Right atrium auricular region (tissue), 2 donors: ENCODE measurements at regions not wholly inside any gene's neighbourhood (a gene's known extent, or its start where the extent isn't known, plus 50 kb on each side); places are given as distances from the start of the nearest gene placed in this dataset.

Experiments used
- DNase-seq: peaks from one replicate; pipeline ENCODE4 v3.0.0-alpha.2; 2019; ENCODE audit warnings: low spot score
- H3K27ac ChIP-seq, 2 donors: fragments of 200-600 bp; sonication (generic); 1 replicate in 1 of 2; 2 replicates in 1 of 2; pipeline ENCODE4 v1.5.1; 2016 to 2019
- H3K27me3 ChIP-seq, 2 donors: fragments of 200-600 bp; sonication (generic); one replicate each; pipeline versions ENCODE4 v1.5.1 to v1.6.0; 2017 to 2019
- H3K36me3 ChIP-seq: fragments of 200-600 bp; sonication (generic); one replicate; pipeline ENCODE4 v1.5.1; 2016
- H3K4me1 ChIP-seq, 2 donors: fragments of 200-600 bp; sonication (generic); one replicate each; pipeline versions ENCODE4 v1.5.1 to v1.6.0; 2017 to 2019
- H3K4me3 ChIP-seq, 2 donors: fragments of 200-600 bp; sonication (generic); 1 replicate in 1 of 2; 2 replicates in 1 of 2; pipeline ENCODE4 v1.5.1; 2017 to 2019; ENCODE audit warnings: mild to moderate bottlenecking in 1 of 2, moderate library complexity in 1 of 2
- H3K9me3 ChIP-seq, 2 donors: fragments of 200-600 bp; sonication (generic); one replicate each; pipeline ENCODE4 v1.5.1; 2019
- CTCF ChIP-seq, 2 donors: fragments of 200-600 bp; sonication (generic); IDR thresholded peaks; one replicate each; pipeline ENCODE4 v1.5.1; 2019; ENCODE audit warnings: antibody characterized with exemption in 2 of 2

DNA sequence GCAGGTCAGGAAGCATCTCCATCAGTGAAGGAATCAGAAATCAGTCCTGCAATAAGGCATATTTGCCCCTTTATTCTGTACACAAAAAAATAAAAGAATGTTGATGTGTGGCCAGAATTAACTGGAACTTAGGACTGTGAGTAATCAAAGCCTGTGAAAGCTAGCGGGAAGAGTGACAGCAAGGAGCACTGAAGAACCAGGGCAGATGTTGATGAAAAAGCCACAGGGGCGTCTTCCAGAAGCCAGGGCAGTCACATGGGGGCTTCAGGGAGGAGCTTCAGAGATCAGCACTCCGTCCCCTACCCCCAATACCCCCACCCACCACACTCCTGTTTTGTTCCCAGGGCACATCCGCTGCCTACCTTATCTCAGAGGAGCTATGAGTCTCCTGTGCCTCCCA, 502.8 kb downstream of the AJAP1 start:
- no peak overlapping the region for H3K27ac ChIP-seq
- TF ChIP-seq CTCF (IDR thresholded peaks at IDR 0.05): no peak

DNA sequence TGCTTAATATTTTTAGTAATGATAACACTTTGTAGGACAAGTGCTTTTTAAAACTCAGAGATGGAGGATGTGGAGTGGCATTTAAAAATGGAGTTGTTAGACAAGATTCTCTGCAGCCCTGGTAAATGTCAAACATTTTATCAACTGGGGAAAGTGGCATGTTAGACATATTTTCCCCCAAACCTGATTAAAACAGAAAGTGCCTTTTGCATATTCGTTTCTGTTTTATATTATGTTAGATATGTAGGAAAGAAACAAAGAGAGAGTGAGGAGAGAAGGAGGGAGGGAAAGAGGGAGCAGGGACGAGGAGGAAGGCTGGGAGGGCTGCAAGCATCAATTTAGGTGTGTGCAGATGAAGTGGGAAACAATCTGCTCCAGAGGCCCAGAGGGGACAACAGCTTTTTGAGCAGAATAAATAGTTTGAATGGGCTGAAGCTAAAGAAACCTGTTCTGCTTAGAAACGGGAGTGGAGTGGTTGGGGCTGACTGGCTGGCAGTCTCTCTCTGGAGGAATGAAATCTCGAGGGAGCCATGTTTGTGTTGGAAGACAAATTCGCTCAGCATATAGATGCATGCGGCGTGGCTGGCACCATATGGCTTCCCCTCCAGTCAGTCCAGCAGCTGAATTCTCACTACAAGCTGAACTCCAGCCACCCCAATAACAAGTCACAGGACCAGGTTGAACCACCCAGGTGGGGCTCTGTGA, 502.2 kb downstream of the AJAP1 start:
- Histone ChIP-seq H3K27me3 (no peaks in the 10 kb centered on the region), H3K36me3 (no peaks in the 10 kb centered on the region), H3K4me3 (no peak overlapping the region), H3K9me3 (no peaks in the 10 kb centered on the region), H3K27ac (no peak overlapping the region), H3K4me1 (no peaks in the 10 kb centered on the region)
- DNase-seq: no peak
- no peak for TF ChIP-seq CTCF (IDR thresholded peaks at IDR 0.05)

More for the DNA sequence above, 502.8 kb downstream of the AJAP1 start:
- H3K36me3 ChIP-seq: no peaks in the 10 kb centered on the region
- DNase-seq: no peak
- H3K27me3 ChIP-seq: no peaks in the 10 kb centered on the region
- H3K4me1 ChIP-seq: no peaks in the 10 kb centered on the region
- H3K4me3 ChIP-seq: no peak overlapping the region
- no peaks in the 10 kb centered on the region for H3K9me3 ChIP-seq

DNA sequence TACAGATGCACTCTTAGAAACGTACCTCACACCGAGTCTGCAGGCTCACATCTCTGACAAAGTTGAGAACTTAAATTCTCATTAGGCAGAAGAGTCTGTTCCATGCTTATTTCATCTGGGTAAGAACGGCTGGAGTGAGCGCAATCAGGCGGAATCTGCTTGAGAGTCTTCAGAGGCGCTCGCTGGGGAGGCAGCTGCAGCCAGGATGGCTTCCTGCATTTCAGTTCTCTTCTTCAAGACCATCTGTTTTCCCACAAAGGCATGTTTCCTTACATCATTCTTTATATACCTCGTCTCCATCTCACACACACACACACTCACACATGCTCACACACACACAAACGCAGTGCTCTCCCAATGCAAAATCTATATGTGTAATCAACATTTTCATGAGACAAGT, 497.1 kb downstream of the AJAP1 start:
- Histone ChIP-seq H3K9me3 (no peaks in the 10 kb centered on the region), H3K27me3 (no peaks in the 10 kb centered on the region), H3K27ac (no peak overlapping the region), H3K36me3 (no peaks in the 10 kb centered on the region), H3K4me1 (no peaks in the 10 kb centered on the region), H3K4me3 (no peak overlapping the region)
- no peak for DNase-seq
- TF ChIP-seq CTCF (IDR thresholded peaks at IDR 0.05): no peak

GRCh38 chr1:5150191-5150590, 495.8 kb downstream of the AJAP1 start:
- no peak overlapping the region for H3K4me3 ChIP-seq
- TF ChIP-seq CTCF (IDR thresholded peaks at IDR 0.05): no peak
- no peaks in the 10 kb centered on the region for H3K4me1 ChIP-seq
- no peak overlapping the region for H3K27ac ChIP-seq
- no peak for DNase-seq
- no peaks in the 10 kb centered on the region for H3K36me3 ChIP-seq
- no peaks in the 10 kb centered on the region for H3K9me3 ChIP-seq
- no peaks in the 10 kb centered on the region for H3K27me3 ChIP-seq

GRCh38 chr1:5147806-5148205, 493.4 kb downstream of the AJAP1 start:
- H3K36me3 ChIP-seq: no peaks in the 10 kb centered on the region
- TF ChIP-seq CTCF (IDR thresholded peaks at IDR 0.05): no peak
- H3K27me3 ChIP-seq: no peaks in the 10 kb centered on the region
- no peak overlapping the region for H3K27ac ChIP-seq
- no peaks in the 10 kb centered on the region for H3K4me1 ChIP-seq
- DNase-seq: no peak
- H3K9me3 ChIP-seq: no peaks in the 10 kb centered on the region
- H3K4me3 ChIP-seq: no peak overlapping the region

- no peaks in the 10 kb centered on the region for H3K9me3 ChIP-seq
- H3K27me3 ChIP-seq: no peaks in the 10 kb centered on the region
- no peaks in the 10 kb centered on the region for H3K4me1 ChIP-seq
- TF ChIP-seq CTCF (IDR thresholded peaks at IDR 0.05): no peak
- H3K27ac ChIP-seq: no peak overlapping the region
- H3K4me3 ChIP-seq: no peak overlapping the region
- no peaks in the 10 kb centered on the region for H3K36me3 ChIP-seq
- no peak for DNase-seq
Measured at GRCh38 chr1:5142389-5142788, 488.0 kb downstream of the AJAP1 start.
